Adrenal gland (tissue), 5 donors: ENCODE measurements at regions not wholly inside any gene's neighbourhood (a gene's known extent, or its start where the extent isn't known, plus 50 kb on each side); places are given as distances from the start of the nearest gene placed in this dataset.

Experiments
- POLR2A ChIP-seq, 2 donors: fragments of 450-650 bp; IDR thresholded peaks; one replicate each; pipeline ENCODE4 v1.6.1; 2017; ENCODE audit warnings: antibody characterized with exemption in 2 of 2, mild to moderate bottlenecking in 2 of 2, moderate library complexity in 1 of 2
- TF ChIP-seq, protein P1 (sequence below), 6 experiments: fragments of 450-650 bp in 4 of 6; fragments of 200-600 bp in 2 of 6; sonication (generic) in 1 of 6; IDR thresholded peaks; 1 replicate in 5 of 6; 2 replicates in 1 of 6; pipeline versions ENCODE4 v1.5.1 to v1.8.0; 2016 to 2021; ENCODE audit warnings: antibody characterized with exemption in 6 of 6, mild to moderate bottlenecking in 2 of 6, moderate library complexity in 1 of 6
- donor health status: DM: no; HTN: no; CAD: no.

DNA sequence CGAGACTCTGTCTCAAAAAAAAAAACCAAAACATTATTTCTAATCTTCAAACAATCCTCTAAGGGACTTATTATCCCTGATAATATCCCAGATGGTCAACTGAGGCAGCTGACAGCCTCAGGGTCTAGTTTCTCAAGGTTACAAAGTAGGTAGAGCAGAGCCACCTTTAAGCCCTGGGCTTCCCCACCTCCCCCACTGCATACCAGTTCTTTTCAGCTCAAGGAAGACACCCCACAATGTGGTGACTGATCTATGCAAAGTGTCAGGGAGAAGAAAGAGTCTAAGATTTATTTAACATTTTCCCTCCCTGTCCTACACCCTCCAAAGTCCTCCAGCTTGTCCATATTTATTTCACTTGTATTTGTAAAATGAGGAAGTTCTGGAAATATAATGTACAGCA is 60.5 kb upstream of the VGLL2 start:
- TF ChIP-seq POLR2A (IDR thresholded peaks at IDR 0.05): no peak
- TF ChIP-seq, protein P1, sequence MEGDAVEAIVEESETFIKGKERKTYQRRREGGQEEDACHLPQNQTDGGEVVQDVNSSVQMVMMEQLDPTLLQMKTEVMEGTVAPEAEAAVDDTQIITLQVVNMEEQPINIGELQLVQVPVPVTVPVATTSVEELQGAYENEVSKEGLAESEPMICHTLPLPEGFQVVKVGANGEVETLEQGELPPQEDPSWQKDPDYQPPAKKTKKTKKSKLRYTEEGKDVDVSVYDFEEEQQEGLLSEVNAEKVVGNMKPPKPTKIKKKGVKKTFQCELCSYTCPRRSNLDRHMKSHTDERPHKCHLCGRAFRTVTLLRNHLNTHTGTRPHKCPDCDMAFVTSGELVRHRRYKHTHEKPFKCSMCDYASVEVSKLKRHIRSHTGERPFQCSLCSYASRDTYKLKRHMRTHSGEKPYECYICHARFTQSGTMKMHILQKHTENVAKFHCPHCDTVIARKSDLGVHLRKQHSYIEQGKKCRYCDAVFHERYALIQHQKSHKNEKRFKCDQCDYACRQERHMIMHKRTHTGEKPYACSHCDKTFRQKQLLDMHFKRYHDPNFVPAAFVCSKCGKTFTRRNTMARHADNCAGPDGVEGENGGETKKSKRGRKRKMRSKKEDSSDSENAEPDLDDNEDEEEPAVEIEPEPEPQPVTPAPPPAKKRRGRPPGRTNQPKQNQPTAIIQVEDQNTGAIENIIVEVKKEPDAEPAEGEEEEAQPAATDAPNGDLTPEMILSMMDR (IDR thresholded peaks at IDR 0.05): no peak
